ENCODE measurements at regions not wholly inside any gene's neighbourhood (a gene's known extent, or its start where the extent isn't known, plus 50 kb on each side); places are given as distances from the start of the nearest gene placed in this dataset.
"Not testable (repeated sequence)": the region's sequence is repeated elsewhere in the genome, so short reads cannot be mapped to it uniquely, and the experiment has no call there.

GRCh38 chr1:117759535-117759934 lies 153.7 kb downstream of the TENT5C start:
- H3K27me3 ChIP-seq (ENCODE audit: insufficient read depth), result no peaks in the 10 kb centered on the region
- no peaks in the 10 kb centered on the region for H4K20me1 ChIP-seq (ENCODE audit: insufficient read depth)
- H3K4me1 ChIP-seq (ENCODE audit: control insufficient read depth in 1 of 2, insufficient read depth in 2 of 2, low read depth in 1 of 2, low read length in 1 of 2), result peaks cover 0 to 7% of the 10 kb centered on the region in 2 experiments; a peak in 1 of 4 replicates
- no peaks in the 10 kb centered on the region for H3K79me2 ChIP-seq (ENCODE audit: insufficient read depth)
- no peak overlapping the region for H3K27ac ChIP-seq (ENCODE audit: low read depth in 2 of 2, low read length in 1 of 2)
- CTCF ChIA-PET, result interaction anchor here (0.6 to 10.1 kb wide), 30 partner anchors 10 to 805 kb away, joined by 3 to 192 read pairs (median 4); no protein-coding TSS in a partner anchor
- no peak overlapping the region for H3K4me3 ChIP-seq (ENCODE audit: low read depth in 2 of 2, low read length in 1 of 2)
- no peak overlapping the region for H3K9ac ChIP-seq
- H3F3A ChIP-seq (replicated peaks; ENCODE audit: insufficient read depth), result no peaks in the 10 kb centered on the region
- H3K4me2 ChIP-seq, result no peak overlapping the region
- H3K36me3 ChIP-seq (replicated peaks in 1 of 2; ENCODE audit: control insufficient read depth in 1 of 2, insufficient read depth in 2 of 2, low read length in 1 of 2), result no peaks in the 10 kb centered on the region
- no peaks in the 10 kb centered on the region for H3K9me3 ChIP-seq
- H2AFZ ChIP-seq (ENCODE audit: low read depth), result no peak overlapping the region
- WGBS (ENCODE audit: low lambda C conversion rate), result 9% methylated on average over 1 of the region's 1 CpG
- no peaks in the 10 kb centered on the region for H3K9me2 ChIP-seq
- TF ChIP-seq SMC3 (IDR thresholded peaks at IDR 0.05; ENCODE audit: low read depth, low read length), result no peak
- TF ChIP-seq JUND (IDR thresholded peaks at IDR 0.05), result no peak
- no peak for DNase-seq
- POLR2A ChIA-PET, result no interaction called here

GRCh38 chr1:117760069-117760468 lies 154.2 kb downstream of the TENT5C start:
- H3K4me2 ChIP-seq, result no peak overlapping the region
- H3K36me3 ChIP-seq (replicated peaks in 1 of 2; ENCODE audit: control insufficient read depth in 1 of 2, insufficient read depth in 2 of 2, low read length in 1 of 2), result no peaks in the 10 kb centered on the region
- H3K4me1 ChIP-seq (ENCODE audit: control insufficient read depth in 1 of 2, insufficient read depth in 2 of 2, low read depth in 1 of 2, low read length in 1 of 2), result peaks cover 0 to 7% of the 10 kb centered on the region in 2 experiments; a peak in 1 of 4 replicates
- H3K9me3 ChIP-seq, result no peaks in the 10 kb centered on the region
- ChIA-PET POLR2A (no interaction called here), CTCF (interaction anchor here (0.7 to 10.1 kb wide), 9 partner anchors 23 to 806 kb away, joined by 3 to 123 read pairs (median 4); no protein-coding TSS in a partner anchor)
- DNase-seq, result no peak
- no peak overlapping the region for H3K9ac ChIP-seq
- no peaks in the 10 kb centered on the region for H3K79me2 ChIP-seq (ENCODE audit: insufficient read depth)
- no peak overlapping the region for H2AFZ ChIP-seq (ENCODE audit: low read depth)
- no peaks in the 10 kb centered on the region for H4K20me1 ChIP-seq (ENCODE audit: insufficient read depth)
- no peaks in the 10 kb centered on the region for H3K27me3 ChIP-seq (ENCODE audit: insufficient read depth)
- no peaks in the 10 kb centered on the region for H3F3A ChIP-seq (replicated peaks; ENCODE audit: insufficient read depth)
- TF ChIP-seq ELF1 (IDR thresholded peaks at IDR 0.05) (no peak), GATA2 (CRISPR knock-in tag; IDR thresholded peaks at IDR 0.05) (no peak), FOSL2 (IDR thresholded peaks at IDR 0.05; ENCODE audit: borderline replicate concordance, low read depth) (no peak)
- H3K4me3 ChIP-seq (ENCODE audit: low read depth in 2 of 2, low read length in 1 of 2), result no peak overlapping the region
- H3K9me2 ChIP-seq, result no peaks in the 10 kb centered on the region
- H3K27ac ChIP-seq (ENCODE audit: low read depth in 2 of 2, low read length in 1 of 2), result no peak overlapping the region
- 68% methylated on average over 1 of the region's 1 CpG for WGBS (ENCODE audit: low lambda C conversion rate)

- Histone ChIP-seq H3K9ac (no peak overlapping the region), H2AFZ (ENCODE audit: low read depth) (no peak overlapping the region), H3K9me3 (no peaks in the 10 kb centered on the region), H3K27ac (ENCODE audit: low read depth in 2 of 2, low read length in 1 of 2) (no peak overlapping the region), H3K4me2 (no peak overlapping the region), H3K36me3 (replicated peaks in 1 of 2; ENCODE audit: control insufficient read depth in 1 of 2, insufficient read depth in 2 of 2, low read length in 1 of 2) (no peaks in the 10 kb centered on the region), H3K4me1 (ENCODE audit: control insufficient read depth in 1 of 2, insufficient read depth in 2 of 2, low read depth in 1 of 2, low read length in 1 of 2) (peaks cover 0 to 7% of the 10 kb centered on the region in 2 experiments; a peak in 1 of 4 replicates), H3F3A (replicated peaks; ENCODE audit: insufficient read depth) (no peaks in the 10 kb centered on the region), H4K20me1 (ENCODE audit: insufficient read depth) (no peaks in the 10 kb centered on the region), H3K4me3 (ENCODE audit: low read depth in 2 of 2, low read length in 1 of 2) (no peak overlapping the region), H3K27me3 (ENCODE audit: insufficient read depth) (no peaks in the 10 kb centered on the region), H3K79me2 (ENCODE audit: insufficient read depth) (no peaks in the 10 kb centered on the region), H3K9me2 (no peaks in the 10 kb centered on the region)
- CTCF ChIA-PET, result interaction anchor here (0.8 to 10.1 kb wide), 7 partner anchors 22 to 252 kb away, joined by 3 to 123 read pairs (median 9); no protein-coding TSS in a partner anchor
- DNase-seq, result no peak
- TF ChIP-seq ZBTB33 (IDR thresholded peaks at IDR 0.05; ENCODE audit: borderline replicate concordance, low read depth), result no peak
- TF ChIP-seq TAF1 (IDR thresholded peaks at IDR 0.05; ENCODE audit: borderline replicate concordance, low read depth, low read length), result no peak
- no peak for TF ChIP-seq NFIC (IDR thresholded peaks at IDR 0.05; ENCODE audit: borderline replicate concordance)
- POLR2A ChIA-PET, result no interaction called here
- 75% methylated on average over 2 of the region's 2 CpGs for WGBS (ENCODE audit: low lambda C conversion rate)
These were observed 154.6 kb downstream of the TENT5C start for GRCh38 chr1:117760485-117760884.

GRCh38 chr1:117767756-117768155 lies 161.7 kb downstream of the GDAP2 start:
- H3K4me2 ChIP-seq; H3K27ac ChIP-seq (ENCODE audit: low read depth in 2 of 2, low read length in 1 of 2); H3K9ac ChIP-seq; H3F3A ChIP-seq (replicated peaks; ENCODE audit: insufficient read depth); H3K27me3 ChIP-seq (ENCODE audit: insufficient read depth); H3K9me3 ChIP-seq; POLR2A ChIA-PET; H3K36me3 ChIP-seq (replicated peaks in 1 of 2; ENCODE audit: control insufficient read depth in 1 of 2, insufficient read depth in 2 of 2, low read length in 1 of 2); H3K79me2 ChIP-seq (ENCODE audit: insufficient read depth); DNase-seq; H2AFZ ChIP-seq (ENCODE audit: low read depth); H3K9me2 ChIP-seq; H4K20me1 ChIP-seq (ENCODE audit: insufficient read depth); H3K4me3 ChIP-seq (ENCODE audit: low read depth in 2 of 2, low read length in 1 of 2); H3K4me1 ChIP-seq (ENCODE audit: control insufficient read depth in 1 of 2, insufficient read depth in 2 of 2, low read depth in 1 of 2, low read length in 1 of 2): not testable (repeated sequence)
- CTCF ChIA-PET, result interaction anchor here (1.5 to 3.0 kb wide), 2 partner anchors 10 to 233 kb away, joined by 3 to 10 read pairs; no protein-coding TSS in a partner anchor
- 5% methylated on average over 1 of the region's 1 CpG for WGBS (ENCODE audit: low lambda C conversion rate)

Data from SK-N-SH (cell line).